ENCODE measurements at regions not wholly inside any gene's neighbourhood (a gene's known extent, or its start where the extent isn't known, plus 50 kb on each side); places are given as distances from the start of the nearest gene placed in this dataset.

DNA sequence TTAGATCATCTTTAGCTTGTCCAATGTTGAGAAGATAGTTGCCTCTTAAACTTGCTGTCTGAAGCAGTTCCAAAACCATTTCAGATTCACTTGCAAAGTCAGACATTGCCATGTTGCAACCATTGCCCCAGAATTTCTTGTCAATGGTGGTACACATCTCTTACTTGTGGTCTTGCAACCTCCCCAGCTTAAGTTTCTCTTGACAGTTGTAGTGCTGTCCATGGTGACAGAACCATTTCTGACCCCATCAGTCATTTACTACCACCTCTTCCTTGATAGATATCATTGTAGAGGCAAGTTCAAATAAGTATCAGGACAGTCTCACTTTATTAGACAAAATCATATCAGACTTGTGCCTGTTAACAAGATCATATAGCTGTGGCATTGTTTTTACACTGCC, 407.2 kb upstream of the HNRNPA3 start:
- H3K4me3 ChIP-seq = no peak overlapping the region

DNA sequence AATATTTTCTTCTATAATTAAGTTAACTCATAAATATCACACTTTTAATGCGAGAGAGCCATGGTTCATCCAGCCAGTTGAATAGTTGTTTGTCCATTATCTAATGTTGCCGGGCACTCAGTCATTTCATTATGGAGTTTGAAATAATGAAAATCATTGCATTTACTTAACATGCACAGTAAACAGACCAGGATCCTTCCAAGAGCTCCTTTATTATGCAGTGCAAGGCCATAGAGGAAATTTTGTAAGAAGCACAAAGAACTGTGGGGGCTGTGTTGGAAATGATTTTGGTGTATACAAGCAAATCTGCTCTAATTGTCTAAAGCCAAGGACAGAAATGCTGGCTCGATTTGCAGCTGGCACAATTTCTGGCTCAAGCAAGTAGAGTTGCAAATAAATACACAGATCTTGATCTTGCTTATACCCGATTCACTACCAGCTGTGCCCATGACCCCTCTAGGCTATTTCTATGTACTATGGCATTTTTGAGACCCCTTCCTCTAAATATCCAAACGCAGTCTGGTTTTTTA, 400.3 kb upstream of the HNRNPA3 start:
- Histone ChIP-seq H3K27ac (no peak overlapping the region), H3K4me3 (no peak overlapping the region)

More for the DNA sequence above, 407.2 kb upstream of the HNRNPA3 start:
- no peak overlapping the region for H3K27ac ChIP-seq

DNA sequence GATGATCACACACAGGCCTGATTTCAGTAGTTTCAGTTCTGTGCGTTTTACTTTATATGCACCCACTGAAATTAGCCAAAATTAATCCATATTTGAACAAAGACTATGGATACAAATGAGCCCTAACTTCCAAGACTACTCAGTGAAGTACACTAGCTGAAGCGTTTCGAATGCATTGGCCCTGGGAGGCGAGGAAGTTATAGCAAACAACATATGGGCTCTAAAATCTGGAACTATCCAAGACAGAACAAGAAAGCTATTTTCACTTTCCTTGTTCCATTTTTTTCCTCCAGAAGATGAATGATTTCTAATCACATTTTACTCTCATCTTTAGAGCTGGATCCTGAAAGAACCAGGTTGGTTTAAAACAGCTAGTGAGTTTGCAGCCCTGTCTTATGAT, 399.4 kb upstream of the HNRNPA3 start:
- Histone ChIP-seq H3K4me3 (no peak overlapping the region), H3K27ac (peak overlapping the region in 3 of 21 experiments; percentile 3 to 43 (median 7))

DNA sequence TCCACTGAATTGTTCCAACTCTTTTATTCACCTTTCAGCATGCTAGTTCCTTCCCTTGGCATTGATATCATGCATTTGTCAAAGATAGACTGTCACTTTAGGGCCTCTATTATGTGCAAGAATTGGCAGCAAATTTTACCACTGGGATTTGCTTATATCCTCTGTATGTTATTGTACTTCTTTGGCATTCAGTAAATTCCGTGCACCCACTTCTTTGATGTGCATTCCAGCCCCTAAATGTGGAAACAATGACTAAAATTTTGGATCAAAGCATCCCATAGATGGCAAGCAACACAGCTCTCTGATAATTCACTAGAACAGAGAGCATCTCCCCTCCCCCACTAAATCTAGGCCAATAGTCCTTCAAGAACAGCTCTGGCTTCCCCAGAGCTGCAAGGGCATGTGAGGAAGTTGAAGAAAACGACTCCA, 399.0 kb upstream of the HNRNPA3 start:
- H3K4me3 ChIP-seq = no peak overlapping the region
- peak overlapping the region in 3 of 21 experiments; percentile 12 to 58 (median 43) for H3K27ac ChIP-seq

DNA sequence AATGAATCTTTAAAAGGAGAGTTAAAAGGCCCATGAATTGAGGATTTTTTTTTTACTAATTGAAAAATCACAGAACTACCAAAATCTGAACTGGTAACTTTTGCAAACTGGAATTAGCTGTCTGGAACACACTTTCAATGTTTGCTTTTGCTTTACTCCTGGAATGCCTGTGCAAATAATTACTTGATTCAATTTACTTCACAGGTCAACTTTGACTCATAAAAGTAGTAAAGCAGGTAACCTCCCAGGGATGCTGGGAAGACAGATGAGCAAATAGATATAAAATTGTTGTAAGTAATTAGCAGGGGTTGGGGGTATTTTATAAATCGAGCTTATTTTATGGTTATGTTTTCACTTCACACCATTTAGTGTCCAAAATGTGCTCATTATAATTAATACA, 398.3 kb upstream of the HNRNPA3 start:
- H3K27ac ChIP-seq = peak overlapping the region in 5 of 21 experiments; percentile 12 to 64 (median 25)
- H3K4me3 ChIP-seq = no peak overlapping the region

DNA sequence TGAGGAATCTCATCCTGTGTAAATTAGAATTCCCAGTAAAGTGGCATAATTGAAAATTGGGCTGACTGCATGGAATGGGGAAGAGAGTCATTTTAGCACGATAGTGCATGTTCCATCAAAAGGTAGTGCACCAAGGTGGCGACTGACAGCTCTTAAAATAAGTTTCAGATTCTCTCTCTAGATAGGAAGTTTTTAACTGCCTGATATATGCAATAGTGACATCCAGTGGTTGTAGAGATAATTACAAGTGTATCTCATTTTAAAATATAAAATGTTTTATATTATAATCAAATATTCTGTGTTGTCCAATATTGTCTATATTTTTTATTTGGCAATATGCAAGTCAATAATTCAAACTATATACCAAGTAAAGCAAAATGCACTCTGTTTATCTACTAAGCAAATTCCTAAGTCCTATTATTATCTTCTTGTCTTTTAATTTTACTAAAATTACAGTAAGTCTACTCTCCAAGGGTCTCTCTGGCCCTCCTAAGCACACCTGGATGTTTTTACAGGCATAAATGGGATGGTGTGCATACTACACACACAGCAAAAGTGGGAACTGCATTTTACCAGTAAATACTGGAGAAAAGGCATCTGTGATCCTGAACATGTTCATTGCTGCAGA, 397.7 kb upstream of the HNRNPA3 start:
- Histone ChIP-seq H3K27ac (no peak overlapping the region), H3K4me3 (no peak overlapping the region)

DNA sequence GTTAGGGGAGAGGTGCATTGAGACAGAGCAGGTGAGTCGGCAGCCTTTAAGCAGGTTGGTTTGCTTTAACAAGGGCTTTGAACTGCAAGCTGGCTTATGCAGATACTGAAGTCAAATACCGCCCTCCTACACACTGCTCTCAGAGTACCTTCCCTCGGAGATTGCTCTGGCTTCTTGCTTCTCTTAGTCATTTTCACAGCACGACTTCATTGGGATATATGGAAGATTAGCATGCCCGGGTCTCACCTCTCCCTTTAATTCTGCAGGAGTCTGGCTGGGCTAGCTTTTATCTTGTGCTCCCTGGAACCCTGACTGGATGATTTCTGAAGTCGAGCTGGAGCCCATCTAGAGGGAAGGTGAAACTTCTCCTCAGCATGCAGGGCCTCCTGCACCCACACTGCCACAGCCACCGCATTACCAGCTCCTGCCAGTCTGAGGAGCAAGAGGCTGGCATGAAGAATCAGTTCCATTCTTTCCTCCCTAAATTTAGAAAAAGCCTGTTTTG, 395.5 kb upstream of the HNRNPA3 start:
- H3K27ac ChIP-seq = no peak overlapping the region
- no peak overlapping the region for H3K4me3 ChIP-seq

DNA sequence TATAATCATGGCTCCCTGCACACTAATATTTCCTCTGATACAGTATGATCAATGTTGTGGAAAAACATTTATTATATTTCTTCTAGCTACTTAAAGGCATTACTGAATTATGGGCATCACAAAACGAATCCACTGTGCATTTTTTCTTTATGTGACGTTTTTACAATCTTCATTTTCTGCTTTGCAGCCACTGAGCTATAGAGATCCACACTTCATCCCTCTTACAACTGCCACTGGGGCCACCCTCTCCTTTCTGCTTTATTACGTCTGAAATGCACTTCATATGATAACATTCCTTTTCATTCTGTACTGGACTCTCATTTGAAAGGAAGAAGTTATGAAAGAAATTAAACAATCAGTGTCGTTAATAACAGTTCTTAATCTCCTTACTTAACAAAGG, 394.5 kb upstream of the HNRNPA3 start:
- H3K4me3 ChIP-seq = no peak overlapping the region
- peak overlapping the region in 1 of 21 experiments; percentile 18 for H3K27ac ChIP-seq

DNA sequence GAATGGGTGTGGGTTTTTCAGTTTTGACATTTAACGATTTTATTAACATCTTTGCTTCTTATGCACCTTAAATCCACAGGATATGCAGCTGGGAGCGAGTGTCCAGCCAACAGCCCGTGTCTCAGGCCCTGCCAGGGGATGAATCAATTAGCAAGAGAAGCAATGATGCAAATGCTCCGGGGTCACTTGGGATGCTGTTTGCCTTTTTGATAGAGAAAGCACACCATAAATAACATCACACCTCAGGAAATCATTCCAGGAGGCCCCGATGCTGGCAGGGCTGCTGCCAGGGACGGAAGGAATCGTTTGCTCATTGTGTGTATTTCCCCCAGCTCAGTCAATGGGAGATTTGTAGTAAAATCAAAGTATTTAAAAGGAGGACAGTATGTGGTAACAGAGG, 394.0 kb upstream of the HNRNPA3 start:
- Histone ChIP-seq H3K27ac (no peak overlapping the region), H3K4me3 (no peak overlapping the region)

DNA sequence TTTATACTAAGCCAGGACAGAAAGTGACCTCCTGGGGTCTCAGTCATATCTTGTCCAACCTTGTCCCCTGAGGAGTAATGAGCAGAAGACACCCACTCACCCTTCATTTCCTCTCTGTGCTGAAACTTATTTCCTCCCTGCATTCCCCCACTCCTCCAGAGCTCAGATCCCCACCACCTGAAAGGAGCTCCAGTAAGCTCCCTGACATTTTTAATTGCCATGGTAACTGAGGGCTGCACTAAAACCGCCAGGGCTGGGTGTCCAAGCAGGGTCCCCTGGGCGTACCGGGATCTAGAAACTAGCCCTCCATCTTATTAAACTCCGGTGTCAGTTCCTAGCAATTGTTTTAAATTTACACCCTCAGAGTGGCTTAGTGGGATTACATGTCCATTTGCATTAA, 393.3 kb upstream of the HNRNPA3 start:
- no peak overlapping the region for H3K27ac ChIP-seq

DNA sequence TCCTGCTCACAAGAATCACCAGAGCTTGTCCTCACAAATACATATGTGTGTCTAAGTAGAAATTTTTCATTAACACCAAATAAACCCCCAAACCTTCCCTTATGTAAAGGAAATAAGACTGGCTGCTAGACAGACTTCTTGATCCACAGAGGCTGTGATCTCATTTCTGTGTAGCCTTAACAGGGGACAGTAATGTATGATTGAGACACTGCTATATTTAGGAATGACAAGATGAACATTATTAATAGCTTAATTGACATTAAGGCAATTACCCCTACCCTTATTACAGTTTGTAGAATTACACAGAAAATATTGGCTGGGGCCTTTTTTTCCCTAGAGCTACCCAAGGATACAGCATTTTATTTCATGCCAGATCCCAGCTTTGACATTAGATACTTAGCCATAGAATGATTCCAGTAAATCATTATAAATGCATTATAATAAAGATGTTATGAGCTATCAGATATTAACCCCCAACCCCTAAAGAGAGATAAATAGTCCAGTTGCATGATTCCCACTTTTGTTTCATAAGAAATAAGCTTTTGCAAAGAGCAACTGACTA, 392.1 kb upstream of the HNRNPA3 start:
- H3K27ac ChIP-seq = no peak overlapping the region
- H3K4me3 ChIP-seq = no peak overlapping the region

More for the DNA sequence above, 393.3 kb upstream of the HNRNPA3 start:
- no peak overlapping the region for H3K4me3 ChIP-seq

DNA sequence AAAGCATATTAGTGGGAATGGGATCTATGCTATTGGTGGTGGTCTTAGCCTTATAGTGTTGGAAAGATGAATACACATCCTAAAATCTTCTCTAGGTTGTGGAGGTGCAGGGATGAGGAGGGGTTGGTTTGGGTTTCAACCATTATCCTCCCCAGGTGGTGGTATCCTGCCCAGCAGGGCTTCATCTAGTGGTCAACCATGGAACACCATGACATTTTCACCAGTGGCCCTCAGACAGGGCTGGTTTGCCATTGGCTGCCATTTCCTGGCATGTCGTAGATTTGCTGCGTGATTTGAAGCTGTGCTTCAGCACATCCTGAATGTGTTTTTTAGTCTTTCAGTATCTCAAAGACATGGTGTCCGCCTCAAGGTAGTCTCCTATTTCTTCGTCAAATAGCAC, 391.2 kb upstream of the HNRNPA3 start:
- H3K27ac ChIP-seq = no peak overlapping the region
- H3K4me3 ChIP-seq = no peak overlapping the region

DNA sequence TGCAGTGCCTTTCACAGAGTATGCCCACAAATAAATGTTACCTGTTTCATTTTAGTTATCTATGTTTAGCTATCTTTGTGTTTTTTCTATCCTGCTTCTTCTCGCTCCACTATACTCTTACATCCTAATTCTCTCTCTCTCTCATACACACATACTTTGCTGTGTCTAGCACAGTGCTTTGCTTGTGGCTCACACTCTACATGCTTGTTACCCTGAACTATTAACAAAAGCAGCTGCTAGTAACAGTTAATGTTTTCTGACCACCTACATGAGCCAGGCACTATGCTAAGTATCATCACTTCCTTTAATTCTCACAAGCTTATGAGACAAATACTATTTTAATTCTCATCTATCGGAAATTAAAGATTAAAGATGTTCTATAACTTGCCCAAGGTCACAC, 390.5 kb upstream of the HNRNPA3 start:
- H3K4me3 ChIP-seq = no peak overlapping the region
- no peak overlapping the region for H3K27ac ChIP-seq

DNA sequence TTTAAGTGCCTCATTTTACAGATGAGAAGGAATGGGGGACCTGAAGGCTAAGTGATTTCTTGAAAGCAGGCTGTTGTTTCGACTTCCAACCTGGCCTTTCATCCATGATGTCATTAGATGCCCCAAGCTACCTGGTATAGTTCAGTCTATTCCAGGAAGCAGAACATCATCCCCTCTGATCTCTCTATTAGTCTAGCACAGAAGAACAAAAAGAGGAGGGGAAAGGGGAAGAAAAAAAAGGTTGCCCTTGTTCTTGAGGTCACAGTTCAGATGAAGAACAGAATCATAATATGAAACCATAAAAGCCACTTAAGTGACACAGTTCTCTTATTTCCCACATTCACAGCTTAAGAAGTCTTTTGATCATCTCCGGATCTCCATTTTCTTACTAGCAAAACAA, 386.2 kb upstream of the HNRNPA3 start:
- Histone ChIP-seq H3K27ac (no peak overlapping the region), H3K4me3 (no peak overlapping the region)

DNA sequence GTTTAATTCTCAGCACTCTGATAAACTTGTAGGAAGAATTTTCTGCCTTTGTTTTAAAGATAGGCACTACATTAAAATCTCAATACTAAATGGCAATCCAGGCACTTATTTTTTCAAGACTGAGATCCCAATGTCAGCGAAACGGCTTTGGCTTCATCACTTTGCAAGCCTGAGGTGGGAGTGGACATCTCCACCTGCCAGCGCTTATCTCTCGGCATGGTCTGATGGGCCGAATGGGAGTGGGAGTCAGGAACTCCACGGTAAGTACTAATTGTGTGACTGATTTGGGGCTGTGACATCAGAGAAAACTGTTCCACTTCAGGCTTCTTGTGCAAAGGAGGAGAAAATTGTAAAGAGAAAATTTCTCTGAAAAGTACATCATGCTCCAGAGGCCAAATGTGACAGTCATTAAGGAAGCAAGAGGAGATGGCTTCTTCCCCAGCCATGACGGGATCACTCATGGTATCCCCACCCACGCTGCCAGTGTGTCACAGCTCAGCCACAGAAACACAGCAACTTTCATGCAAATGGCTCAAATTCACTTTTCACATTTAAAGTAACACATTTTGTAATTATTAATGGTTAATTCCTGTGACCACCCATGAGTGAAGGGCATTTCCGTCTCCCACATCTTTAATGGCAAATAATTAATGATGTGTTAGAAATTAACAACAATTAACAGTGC, 385.5 kb upstream of the HNRNPA3 start:
- Histone ChIP-seq H3K4me3 (no peak overlapping the region), H3K27ac (no peak overlapping the region)

DNA sequence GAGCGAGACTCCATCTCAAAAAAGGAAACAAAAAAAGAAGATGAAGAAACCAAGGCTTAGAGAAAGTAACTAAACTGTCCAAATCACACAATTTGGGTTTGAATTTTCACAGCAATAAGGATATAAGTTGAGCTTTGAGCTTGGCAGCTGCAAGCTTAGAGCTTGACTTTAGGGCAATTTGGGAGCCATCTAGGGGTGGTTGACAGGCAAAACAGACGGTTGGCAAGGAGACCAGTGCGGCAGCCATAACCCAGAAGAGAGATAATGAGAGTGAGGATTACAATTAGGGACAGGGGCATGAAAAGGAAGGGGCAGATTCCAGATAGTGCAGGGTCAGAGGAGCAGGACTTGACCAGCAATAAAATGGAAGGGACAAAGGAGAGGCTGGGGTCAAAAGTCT, 382.2 kb upstream of the HNRNPA3 start:
- no peak overlapping the region for H3K27ac ChIP-seq
- H3K4me3 ChIP-seq = no peak overlapping the region

DNA sequence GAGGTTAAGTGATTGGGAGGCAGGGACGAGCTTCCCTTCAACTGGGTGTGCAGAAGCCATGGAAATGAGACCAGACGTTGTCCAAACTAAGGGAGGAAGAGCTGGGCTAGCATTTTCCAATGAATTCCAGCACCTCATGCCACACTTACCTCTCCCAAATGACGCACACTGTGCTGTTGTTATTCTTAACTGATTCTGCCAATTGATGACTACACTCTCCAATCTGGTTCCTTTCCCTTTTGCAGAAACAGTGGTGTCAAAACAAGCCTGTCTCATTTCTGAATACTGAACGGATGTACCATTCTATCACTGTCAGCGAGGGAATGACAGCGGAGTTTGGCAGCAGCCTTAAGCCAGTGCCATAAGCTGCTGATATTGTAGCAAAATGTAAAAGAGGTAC, 380.5 kb upstream of the HNRNPA3 start:
- Histone ChIP-seq H3K4me3 (no peak overlapping the region), H3K27ac (no peak overlapping the region)

DNA sequence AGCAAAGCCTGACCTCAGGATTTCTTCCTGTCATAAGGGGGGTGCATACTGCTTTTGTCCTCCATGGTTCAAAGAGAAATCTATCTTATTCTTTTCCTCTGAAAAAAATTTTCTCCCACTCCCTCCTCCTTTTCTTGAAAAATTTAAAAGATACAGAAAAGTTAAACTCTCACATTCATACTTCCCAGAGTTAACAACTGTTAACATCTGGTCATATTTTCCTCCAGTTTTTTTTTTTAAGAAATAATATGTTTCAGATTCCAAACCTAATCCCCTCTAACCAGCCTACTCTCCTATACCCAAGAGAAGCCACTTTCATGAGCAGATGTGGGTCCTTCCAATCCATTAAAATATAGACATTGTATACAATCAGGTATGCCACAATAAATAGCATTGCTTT, 378.9 kb upstream of the HNRNPA3 start:
- Histone ChIP-seq H3K4me3 (no peak overlapping the region), H3K27ac (no peak overlapping the region)

DNA sequence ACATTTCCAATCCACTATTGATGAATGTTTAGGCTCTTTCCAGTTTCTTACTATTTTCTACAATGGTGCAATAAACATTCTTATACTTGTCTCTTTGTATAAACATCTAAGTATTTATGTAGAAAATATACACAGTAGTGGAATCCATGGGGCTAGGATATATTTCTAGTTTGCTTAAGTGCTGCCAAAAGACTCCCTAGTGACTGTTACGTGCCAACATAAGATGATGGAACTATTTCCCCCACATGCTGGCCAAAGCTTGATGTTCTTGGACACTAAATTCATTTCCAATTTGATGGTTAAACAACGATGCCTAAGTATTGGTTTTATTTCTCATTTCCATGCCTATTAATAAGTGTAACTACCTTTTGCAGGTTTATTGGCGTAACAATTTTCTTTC, 378.4 kb upstream of the HNRNPA3 start:
- no peak overlapping the region for H3K27ac ChIP-seq
- no peak overlapping the region for H3K4me3 ChIP-seq

DNA sequence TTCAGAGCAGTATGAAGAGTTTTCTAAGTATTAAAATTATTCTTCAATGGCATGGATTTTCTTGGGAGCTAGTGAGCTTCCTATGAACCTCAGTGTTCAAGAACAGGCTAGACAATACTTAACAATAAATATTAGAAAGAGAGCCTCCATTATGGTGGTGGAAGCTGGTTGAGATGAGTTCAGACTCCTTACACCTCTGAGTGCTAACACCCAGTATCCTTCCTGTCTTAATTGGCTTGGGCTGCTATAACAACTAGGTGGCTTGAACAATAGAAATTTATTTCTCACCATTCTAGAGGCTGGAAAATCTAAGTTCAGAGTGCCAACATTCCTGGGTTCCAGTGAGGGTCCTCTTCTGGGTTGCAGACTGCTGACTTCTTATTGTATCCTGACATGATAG, 369.4 kb upstream of the HNRNPA3 start:
- no peak overlapping the region for H3K27ac ChIP-seq
- no peak overlapping the region for H3K4me3 ChIP-seq

DNA sequence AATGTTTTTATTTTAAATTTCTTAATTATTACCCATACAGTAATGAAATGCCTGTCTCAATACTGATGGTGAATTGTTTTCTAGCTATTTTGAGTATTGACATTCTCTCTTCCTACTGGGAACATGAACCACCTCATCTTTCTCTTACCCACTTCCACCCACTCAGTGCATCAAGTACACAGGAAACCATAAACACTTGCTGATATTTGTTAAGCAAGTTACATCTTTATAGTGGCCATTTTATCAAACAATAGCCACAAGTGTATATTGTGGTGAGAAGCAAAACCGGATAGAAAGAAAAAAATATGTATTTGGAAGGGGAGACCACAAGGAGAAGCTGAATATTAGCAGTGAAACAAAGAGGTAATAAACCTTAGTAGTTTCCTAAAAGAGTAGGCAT, 368.1 kb upstream of the HNRNPA3 start:
- Histone ChIP-seq H3K27ac (no peak overlapping the region), H3K4me3 (no peak overlapping the region)
